Endothelial cell of umbilical vein (primary cell): ENCODE measurements at regions not wholly inside any gene's neighbourhood (a gene's known extent, or its start where the extent isn't known, plus 50 kb on each side); places are given as distances from the start of the nearest gene placed in this dataset.

Experiments
- BruUV-seq: library from RNA; stranded (reverse); fragments of 400-500 nt; replicated peaks from 2 replicates; lab custom pipeline; 2021; lab: Mats Ljungman, UMichigan
- CTCF ChIA-PET: fragments of 300-600, 350-600 bp; sonication (Branson Sonifier 250); formaldehyde crosslinking; loops from one replicate; lab custom pipeline; 2021; ENCODE audit warnings: antibody characterized with exemption, inconsistent platforms; lab: Charles Lee
- POLR2A ChIA-PET: fragments of 300-600, 350-600 bp; sonication (Branson Sonifier 250); formaldehyde crosslinking; loops from one replicate; lab custom pipeline; 2021; ENCODE audit warnings: antibody characterized with exemption, inconsistent platforms; lab: Charles Lee
- DNase-seq: peaks from one replicate; pipeline ENCODE4 v3.0.0-alpha.2; 2011; ENCODE audit warnings: low read depth, low spot score
- FAIRE-seq: peaks from 2 replicates; lab custom pipeline; 2011; peaks lifted over from hg19 to GRCh38; lab: Jason Lieb, UNC
- H2AFZ ChIP-seq: 2 replicates; pipeline ENCODE4 v1.6.0; 2012; ENCODE audit warnings: low read depth, low read length, control low read depth, inconsistent platforms
- H3K27ac ChIP-seq: 2 replicates; pipeline ENCODE4 v1.5.1; 2011; ENCODE audit warnings: low read depth, mild to moderate bottlenecking, control low read depth, low read length, moderate library complexity; ENCODE audit not compliant: insufficient read depth
- H3K27me3 ChIP-seq, 2 experiments: 2 replicates each; pipeline versions ENCODE4 v1.6.0 to v1.6.1; 2011; ENCODE audit warnings: low read length in 2 of 2, mixed read lengths in 1 of 2; ENCODE audit not compliant: control insufficient read depth in 2 of 2, insufficient read depth in 2 of 2
- H3K36me3 ChIP-seq, 2 experiments: 2 replicates in 1 of 2; 3 replicates in 1 of 2; pipeline ENCODE4 v1.5.1; 2011; ENCODE audit warnings: low read length in 2 of 2, mild to moderate bottlenecking in 1 of 2, moderate library complexity in 1 of 2; ENCODE audit not compliant: control insufficient read depth in 2 of 2, insufficient read depth in 2 of 2; ENCODE audit errors: extremely low read depth in 1 of 2
- H3K4me1 ChIP-seq: 3 replicates; pipeline ENCODE4 v1.5.1; 2011; ENCODE audit warnings: mild to moderate bottlenecking, low read length; ENCODE audit not compliant: control insufficient read depth, insufficient read depth; ENCODE audit errors: extremely low read depth
- H3K4me2 ChIP-seq: 2 replicates; pipeline ENCODE4 v1.6.1; 2011; ENCODE audit warnings: low read length, control low read depth, mixed read lengths; ENCODE audit not compliant: insufficient read depth
- H3K4me3 ChIP-seq, 3 experiments: fragments of 200-600 bp in 1 of 3; sonication (generic), shearing (Covaris generic) in 1 of 3; replicated peaks in 1 of 3; 2 replicates each; pipeline ENCODE4 v1.5.1; 2011 to 2016; ENCODE audit warnings: control low read depth in 3 of 3, low read length in 3 of 3, mild to moderate bottlenecking in 2 of 3, inconsistent platforms in 1 of 3, low read depth in 1 of 3, moderate library complexity in 1 of 3; ENCODE audit not compliant: insufficient read depth in 1 of 3
- H3K79me2 ChIP-seq: 2 replicates; pipeline ENCODE4 v1.6.0; 2012; ENCODE audit warnings: low read length, inconsistent platforms; ENCODE audit not compliant: control insufficient read depth, insufficient read depth
- H3K9ac ChIP-seq: replicated peaks from 2 replicates; pipeline ENCODE3; 2011; ENCODE audit warnings: low read length, control low read depth; ENCODE audit not compliant: insufficient read depth; ENCODE audit errors: extremely low read depth
- H3K9me1 ChIP-seq: replicated peaks from 3 replicates; pipeline ENCODE4 v1.6.0; 2011; ENCODE audit warnings: mild to moderate bottlenecking, low read length; ENCODE audit not compliant: control insufficient read depth, insufficient read depth; ENCODE audit errors: extremely low read depth
- H3K9me3 ChIP-seq: replicated peaks from 2 replicates; pipeline ENCODE4 v1.5.1; 2012; ENCODE audit warnings: low read length, inconsistent platforms; ENCODE audit not compliant: control insufficient read depth, insufficient read depth
- H4K20me1 ChIP-seq: replicated peaks from 2 replicates; pipeline ENCODE3; 2011; ENCODE audit warnings: mild to moderate bottlenecking, low read length; ENCODE audit not compliant: control insufficient read depth, insufficient read depth; ENCODE audit errors: extremely low read depth
- CTCF ChIP-seq, 2 donors: IDR thresholded peaks; 1 replicate in 1 of 2; 2 replicates in 1 of 2; pipeline ENCODE4 v1.5.1; 2011; ENCODE audit warnings: low read length in 2 of 2, mild to moderate bottlenecking in 2 of 2, moderate library complexity in 2 of 2, control low read depth in 1 of 2, inconsistent platforms in 1 of 2, low read depth in 1 of 2; ENCODE audit not compliant: insufficient read depth in 1 of 2; ENCODE audit errors: extremely low read depth in 1 of 2
- EZH2 ChIP-seq: IDR thresholded peaks from 2 replicates; pipeline ENCODE4 v1.6.1; 2012; ENCODE audit warnings: borderline replicate concordance, low read depth, mild to moderate bottlenecking, moderate library complexity, low read length, inconsistent platforms; ENCODE audit not compliant: severe bottlenecking
- FOS ChIP-seq: IDR thresholded peaks from 2 replicates; pipeline ENCODE4 v1.6.1; 2011; ENCODE audit warnings: mild to moderate bottlenecking, low read length, moderate library complexity, borderline replicate concordance; ENCODE audit not compliant: insufficient read depth
- GATA2 ChIP-seq: IDR thresholded peaks from 2 replicates; pipeline ENCODE4 v1.7.0; 2011; ENCODE audit warnings: low read depth, mild to moderate bottlenecking, moderate library complexity, mixed read lengths, low read length; ENCODE audit not compliant: insufficient read length, insufficient read depth
- MAX ChIP-seq: IDR thresholded peaks from 2 replicates; pipeline ENCODE4 v1.6.1; 2011; ENCODE audit not compliant: insufficient read depth, insufficient read length
- MYC ChIP-seq: IDR thresholded peaks from one replicate; pipeline ENCODE4 v1.6.1; 2011; ENCODE audit warnings: mild to moderate bottlenecking, low read depth, low read length
- POLR2A ChIP-seq: IDR thresholded peaks from 2 replicates; pipeline ENCODE4 v1.6.1; 2012; ENCODE audit warnings: low read depth, mild to moderate bottlenecking, control low read depth, low read length
- POLR2AphosphoS5 ChIP-seq: IDR thresholded peaks from 2 replicates; pipeline ENCODE4 v1.6.1; 2012; ENCODE audit warnings: low read depth, mild to moderate bottlenecking, control low read depth, low read length, moderate library complexity; ENCODE audit not compliant: insufficient read depth
- dilution Hi-C: fragments of 300-500 bp; cut with MboI; formaldehyde crosslinking; loops from one replicate; pipeline ENCODE4 v1.15.0; 2019; ENCODE audit warnings: low sequenced_read_pairs; ENCODE audit not compliant: extremely low pct_ligation_motif_present
- intact Hi-C: fragments of 100-400 bp; cut with micrococcal nuclease; formaldehyde crosslinking; loops from one replicate; pipeline ENCODE4 v1.10.0; 2022

DNA sequence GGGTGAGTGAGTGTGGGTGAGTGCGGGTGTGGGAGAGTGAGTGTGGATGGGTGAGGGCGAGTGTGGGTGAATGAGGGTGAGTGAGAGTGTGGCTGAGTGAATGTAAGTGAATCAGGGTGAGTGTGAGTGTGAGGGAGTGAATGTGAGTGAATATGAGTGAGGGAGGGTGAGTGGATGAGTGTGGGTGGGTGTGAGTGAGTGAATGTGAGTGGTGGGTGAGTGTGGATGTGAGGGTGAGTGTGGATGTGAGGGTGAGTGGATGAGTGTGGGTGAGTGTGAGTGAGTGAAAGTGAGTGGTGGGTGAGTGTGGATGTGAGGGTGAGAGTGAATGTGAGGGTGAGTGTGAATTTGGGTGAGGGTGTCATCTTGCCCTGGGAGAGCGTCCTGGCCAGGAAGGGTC lies 67.5 kb downstream of the TRIML1 start:
- no peak for FAIRE-seq
- ChIA-PET CTCF (no interaction called here), POLR2A (no interaction called here)
- no peaks in the 10 kb centered on the region for H3K4me1 ChIP-seq
- dilution Hi-C loops, result no loop called here
- H3K79me2 ChIP-seq, result no peaks in the 10 kb centered on the region
- H4K20me1 ChIP-seq, result no peaks in the 10 kb centered on the region
- no peak for TF ChIP-seq FOS
- TF ChIP-seq GATA2, result no peak
- TF ChIP-seq CTCF (IDR thresholded peaks at IDR 0.05; ENCODE audit: extremely low read depth in 1 of 2, insufficient read depth in 1 of 2, low read depth in 1 of 2, low read length in 2 of 2), result no peak
- TF ChIP-seq EZH2, result no peak
- TF ChIP-seq POLR2A, result no peak
- TF ChIP-seq MAX, result no peak
- no peak for TF ChIP-seq POLR2AphosphoS5
- no peak for TF ChIP-seq MYC
- BruUV-seq, result no TSS peak
- H3K27me3 ChIP-seq, result no peaks in the 10 kb centered on the region
- intact Hi-C loops, result no loop called here
- DNase-seq, result no peak
- no peak overlapping the region for H3K4me3 ChIP-seq
- no peak overlapping the region for H2AFZ ChIP-seq
- H3K4me2 ChIP-seq, result no peak overlapping the region
- H3K9me1 ChIP-seq, result no peaks in the 10 kb centered on the region
- peaks cover 2% of the 10 kb centered on the region for H3K9me3 ChIP-seq
- no peak overlapping the region for H3K27ac ChIP-seq
- H3K9ac ChIP-seq, result no peak overlapping the region
- H3K36me3 ChIP-seq, result no peaks in the 10 kb centered on the region
